ENCODE measurements at regions not wholly inside any gene's neighbourhood (a gene's known extent, or its start where the extent isn't known, plus 50 kb on each side); places are given as distances from the start of the nearest gene placed in this dataset.
"Not testable (repeated sequence)": the region's sequence is repeated elsewhere in the genome, so short reads cannot be mapped to it uniquely, and the experiment has no call there.

GRCh38 chr17:54455251-54455868 lies 445.3 kb upstream of the TOM1L1 start:
- no peak overlapping the region for H3K9ac ChIP-seq (ENCODE audit: insufficient read length)

GRCh38 chr17:54465443-54465842 lies 435.2 kb upstream of the TOM1L1 start:
- not testable (repeated sequence) for H3K27ac ChIP-seq; H3K4me3 ChIP-seq; H3K36me3 ChIP-seq (ENCODE audit: insufficient read depth, low read length); DNase-seq (ENCODE audit: low read depth, low spot score); H3K9me3 ChIP-seq (ENCODE audit: low read depth, low read length); H3K9ac ChIP-seq (ENCODE audit: insufficient read length)

More at GRCh38 chr17:54455251-54455868, 445.3 kb upstream of the TOM1L1 start:
- Histone ChIP-seq H3K36me3 (ENCODE audit: insufficient read depth, low read length) (no peaks in the 10 kb centered on the region), H3K27ac (no peak overlapping the region), H3K4me3 (no peak overlapping the region), H3K9me3 (ENCODE audit: low read depth, low read length) (no peaks in the 10 kb centered on the region; the same call in 1 of the 2 replicates)
- DNase-seq (ENCODE audit: low read depth, low spot score): no peak
- TF ChIP-seq POLR2AphosphoS5 (IDR thresholded peaks at IDR 0.05; ENCODE audit: borderline replicate concordance, low read depth, low read length) (no peak), EZH2 (IDR thresholded peaks at IDR 0.05) (no peak), FOXP2 (optimal IDR thresholded peaks at IDR 0.05; ENCODE audit: control extremely low read depth, extremely low read length, insufficient read depth) (no peak)

- DNase-seq (ENCODE audit: low read depth, low spot score): no peak
- Histone ChIP-seq H3K36me3 (ENCODE audit: insufficient read depth, low read length) (no peaks in the 10 kb centered on the region), H3K4me3 (no peak overlapping the region), H3K9ac (ENCODE audit: insufficient read length) (no peak overlapping the region), H3K27ac (no peak overlapping the region), H3K9me3 (ENCODE audit: low read depth, low read length) (no peaks in the 10 kb centered on the region)
- TF ChIP-seq EZH2 (IDR thresholded peaks at IDR 0.05): no peak
- no peak for TF ChIP-seq POLR2AphosphoS5 (IDR thresholded peaks at IDR 0.05; ENCODE audit: borderline replicate concordance, low read depth, low read length)
- TF ChIP-seq FOXP2 (optimal IDR thresholded peaks at IDR 0.05; ENCODE audit: control extremely low read depth, extremely low read length, insufficient read depth): no peak
Observed at GRCh38 chr17:54466875-54467274, 433.8 kb upstream of the TOM1L1 start.

GRCh38 chr17:54482843-54483242 lies 417.8 kb upstream of the TOM1L1 start:
- Histone ChIP-seq H3K4me3 (no peak overlapping the region), H3K9me3 (ENCODE audit: low read depth, low read length) (no peaks in the 10 kb centered on the region), H3K27ac (no peak overlapping the region), H3K9ac (ENCODE audit: insufficient read length) (no peak overlapping the region), H3K36me3 (ENCODE audit: insufficient read depth, low read length) (no peaks in the 10 kb centered on the region)
- TF ChIP-seq FOXP2 (optimal IDR thresholded peaks at IDR 0.05; ENCODE audit: control extremely low read depth, extremely low read length, insufficient read depth) (no peak), POLR2AphosphoS5 (IDR thresholded peaks at IDR 0.05; ENCODE audit: borderline replicate concordance, low read depth, low read length) (no peak), EZH2 (IDR thresholded peaks at IDR 0.05) (no peak)
- DNase-seq (ENCODE audit: low read depth, low spot score): no peak

GRCh38 chr17:54493691-54494090 lies 407.0 kb upstream of the TOM1L1 start:
- DNase-seq (ENCODE audit: low read depth, low spot score): peak; percentile 53
- H3K9ac ChIP-seq (ENCODE audit: insufficient read length): no peak overlapping the region
- TF ChIP-seq EZH2 (IDR thresholded peaks at IDR 0.05) (no peak), POLR2AphosphoS5 (IDR thresholded peaks at IDR 0.05; ENCODE audit: borderline replicate concordance, low read depth, low read length) (peak; percentile 41; the same call in 1 of the 2 replicates), FOXP2 (optimal IDR thresholded peaks at IDR 0.05; ENCODE audit: control extremely low read depth, extremely low read length, insufficient read depth) (no peak)
- no peaks in the 10 kb centered on the region for H3K9me3 ChIP-seq (ENCODE audit: low read depth, low read length)
- H3K4me3 ChIP-seq: peak overlapping the region; percentile 5; the same call in 1 of the 2 replicates
- H3K36me3 ChIP-seq (ENCODE audit: insufficient read depth, low read length): no peaks in the 10 kb centered on the region
- no peak overlapping the region for H3K27ac ChIP-seq

- Histone ChIP-seq H3K9me3 (ENCODE audit: low read depth, low read length) (no peaks in the 10 kb centered on the region), H3K9ac (ENCODE audit: insufficient read length) (no peak overlapping the region), H3K27ac (no peak overlapping the region), H3K36me3 (ENCODE audit: insufficient read depth, low read length) (no peaks in the 10 kb centered on the region), H3K4me3 (no peak overlapping the region)
- DNase-seq (ENCODE audit: low read depth, low spot score): peak; percentile 39
- TF ChIP-seq FOXP2 (optimal IDR thresholded peaks at IDR 0.05; ENCODE audit: control extremely low read depth, extremely low read length, insufficient read depth) (no peak), EZH2 (IDR thresholded peaks at IDR 0.05) (no peak), POLR2AphosphoS5 (IDR thresholded peaks at IDR 0.05; ENCODE audit: borderline replicate concordance, low read depth, low read length) (no peak)
Observed at GRCh38 chr17:54494721-54495715, 405.6 kb upstream of the TOM1L1 start.

- Histone ChIP-seq H3K9ac (ENCODE audit: insufficient read length) (no peak overlapping the region), H3K27ac (no peak overlapping the region), H3K4me3 (no peak overlapping the region), H3K9me3 (ENCODE audit: low read depth, low read length) (no peaks in the 10 kb centered on the region), H3K36me3 (ENCODE audit: insufficient read depth, low read length) (no peaks in the 10 kb centered on the region)
- DNase-seq (ENCODE audit: low read depth, low spot score): no peak
- TF ChIP-seq POLR2AphosphoS5 (IDR thresholded peaks at IDR 0.05; ENCODE audit: borderline replicate concordance, low read depth, low read length): no peak
- no peak for TF ChIP-seq EZH2 (IDR thresholded peaks at IDR 0.05)
- no peak for TF ChIP-seq FOXP2 (optimal IDR thresholded peaks at IDR 0.05; ENCODE audit: control extremely low read depth, extremely low read length, insufficient read depth)
Observed at GRCh38 chr17:54505404-54505803, 395.2 kb upstream of the TOM1L1 start.

GRCh38 chr17:54518706-54519105 lies 381.9 kb upstream of the TOM1L1 start:
- Histone ChIP-seq H3K4me3 (no peak overlapping the region), H3K9me3 (ENCODE audit: low read depth, low read length) (no peaks in the 10 kb centered on the region), H3K36me3 (ENCODE audit: insufficient read depth, low read length) (no peaks in the 10 kb centered on the region), H3K27ac (no peak overlapping the region), H3K9ac (ENCODE audit: insufficient read length) (no peak overlapping the region)
- TF ChIP-seq EZH2 (IDR thresholded peaks at IDR 0.05) (no peak), FOXP2 (optimal IDR thresholded peaks at IDR 0.05; ENCODE audit: control extremely low read depth, extremely low read length, insufficient read depth) (no peak), POLR2AphosphoS5 (IDR thresholded peaks at IDR 0.05; ENCODE audit: borderline replicate concordance, low read depth, low read length) (no peak)
- DNase-seq (ENCODE audit: low read depth, low spot score): no peak

All from SK-N-MC (cell line).